ENCODE measurements at regions not wholly inside any gene's neighbourhood (a gene's known extent, or its start where the extent isn't known, plus 50 kb on each side); places are given as distances from the start of the nearest gene placed in this dataset.

- Histone ChIP-seq H3K27me3 (no peaks in the 10 kb centered on the region), H3K36me3 (no peaks in the 10 kb centered on the region), H3K4me2 (no peak overlapping the region), H3K9ac (no peak overlapping the region), H4K20me1 (no peaks in the 10 kb centered on the region), H3K4me3 (no peak overlapping the region), H3K4me1 (no peaks in the 10 kb centered on the region; a peak in 1 of 20 replicates), H3K27ac (no peak overlapping the region), H3K9me3 (replicated peaks in 1 of 11) (no peaks in the 10 kb centered on the region)
- no peak for TF ChIP-seq Cebpa-rat (IDR thresholded peaks at IDR 0.05)
Measured at GRCh38 chr1:82264802-82265201, 464.1 kb downstream of the ADGRL2 start.

GRCh38 chr1:82263396-82263795 lies 462.7 kb downstream of the ADGRL2 start:
- TF ChIP-seq Cebpa-rat (IDR thresholded peaks at IDR 0.05): no peak
- Histone ChIP-seq H3K4me1 (no peaks in the 10 kb centered on the region; a peak in 1 of 20 replicates), H3K4me3 (no peak overlapping the region), H3K9ac (no peak overlapping the region), H3K36me3 (no peaks in the 10 kb centered on the region), H3K27me3 (no peaks in the 10 kb centered on the region), H3K27ac (no peak overlapping the region), H3K9me3 (replicated peaks in 1 of 11) (no peaks in the 10 kb centered on the region), H3K4me2 (no peak overlapping the region), H4K20me1 (no peaks in the 10 kb centered on the region)

GRCh38 chr1:82260666-82261065 lies 459.9 kb downstream of the ADGRL2 start:
- no peaks in the 10 kb centered on the region for H4K20me1 ChIP-seq
- H3K4me1 ChIP-seq: no peaks in the 10 kb centered on the region
- no peak overlapping the region for H3K4me2 ChIP-seq
- no peak overlapping the region for H3K4me3 ChIP-seq
- H3K36me3 ChIP-seq: no peaks in the 10 kb centered on the region
- H3K27me3 ChIP-seq: no peaks in the 10 kb centered on the region
- no peak overlapping the region for H3K27ac ChIP-seq
- H3K9ac ChIP-seq: no peak overlapping the region
- H3K9me3 ChIP-seq (replicated peaks in 1 of 11): no peaks in the 10 kb centered on the region
- TF ChIP-seq Cebpa-rat (IDR thresholded peaks at IDR 0.05): no peak

- Histone ChIP-seq H4K20me1 (no peaks in the 10 kb centered on the region), H3K4me3 (no peak overlapping the region), H3K4me2 (no peak overlapping the region), H3K36me3 (no peaks in the 10 kb centered on the region), H3K27me3 (no peaks in the 10 kb centered on the region), H3K9me3 (replicated peaks in 1 of 11) (no peaks in the 10 kb centered on the region), H3K4me1 (no peaks in the 10 kb centered on the region), H3K9ac (no peak overlapping the region), H3K27ac (no peak overlapping the region)
- TF ChIP-seq Cebpa-rat (IDR thresholded peaks at IDR 0.05): no peak
Measured at GRCh38 chr1:82260051-82260450, 459.3 kb downstream of the ADGRL2 start.

- no peak overlapping the region for H3K9ac ChIP-seq
- no peak overlapping the region for H3K4me3 ChIP-seq
- H3K27ac ChIP-seq: no peak overlapping the region
- no peaks in the 10 kb centered on the region for H3K9me3 ChIP-seq (replicated peaks in 1 of 11)
- H3K36me3 ChIP-seq: no peaks in the 10 kb centered on the region
- no peaks in the 10 kb centered on the region for H4K20me1 ChIP-seq
- H3K27me3 ChIP-seq: no peaks in the 10 kb centered on the region
- H3K4me1 ChIP-seq: no peaks in the 10 kb centered on the region
- no peak overlapping the region for H3K4me2 ChIP-seq
- TF ChIP-seq Cebpa-rat (IDR thresholded peaks at IDR 0.05): no peak
Measured at GRCh38 chr1:82258887-82259286, 458.2 kb downstream of the ADGRL2 start.

GRCh38 chr1:82246050-82246449 lies 445.3 kb downstream of the ADGRL2 start:
- no peaks in the 10 kb centered on the region for H3K36me3 ChIP-seq

GRCh38 chr1:82245345-82246014 lies 444.7 kb downstream of the ADGRL2 start:
- Histone ChIP-seq H3K9me3 (replicated peaks in 1 of 11) (peaks cover 9 to 20% (median 14%) of the 10 kb centered on the region in 11 experiments), H3K36me3 (no peaks in the 10 kb centered on the region), H3K4me3 (no peak overlapping the region), H3K9ac (no peak overlapping the region), H4K20me1 (no peaks in the 10 kb centered on the region), H3K27me3 (no peaks in the 10 kb centered on the region), H3K4me2 (no peak overlapping the region), H3K27ac (no peak overlapping the region), H3K4me1 (no peaks in the 10 kb centered on the region)
- TF ChIP-seq Cebpa-rat (IDR thresholded peaks at IDR 0.05): no peak

More at GRCh38 chr1:82246050-82246449, 445.3 kb downstream of the ADGRL2 start:
- no peak overlapping the region for H3K27ac ChIP-seq
- no peak overlapping the region for H3K4me2 ChIP-seq
- no peaks in the 10 kb centered on the region for H3K4me1 ChIP-seq
- no peaks in the 10 kb centered on the region for H3K27me3 ChIP-seq
- H3K9ac ChIP-seq: no peak overlapping the region
- H3K9me3 ChIP-seq (replicated peaks in 1 of 11): peaks cover 9 to 20% (median 14%) of the 10 kb centered on the region in 11 experiments
- no peaks in the 10 kb centered on the region for H4K20me1 ChIP-seq
- H3K4me3 ChIP-seq: no peak overlapping the region
- TF ChIP-seq Cebpa-rat (IDR thresholded peaks at IDR 0.05): no peak

- no peak for TF ChIP-seq Cebpa-rat (IDR thresholded peaks at IDR 0.05)
- H3K4me2 ChIP-seq: no peak overlapping the region
Measured at GRCh38 chr1:82240571-82240970, 439.8 kb downstream of the ADGRL2 start.

GRCh38 chr1:82230667-82231066 lies 429.9 kb downstream of the ADGRL2 start:
- TF ChIP-seq Cebpa-rat (IDR thresholded peaks at IDR 0.05): no peak
- Histone ChIP-seq H3K9me3 (replicated peaks in 1 of 11) (peaks cover 0 to 14% (median 5%) of the 10 kb centered on the region in 11 experiments; a peak in 11 of 22 replicates), H3K27ac (no peak overlapping the region)

More at GRCh38 chr1:82240571-82240970, 439.8 kb downstream of the ADGRL2 start:
- Histone ChIP-seq H3K4me3 (no peak overlapping the region), H3K27me3 (no peaks in the 10 kb centered on the region), H4K20me1 (no peaks in the 10 kb centered on the region), H3K9ac (no peak overlapping the region), H3K9me3 (replicated peaks in 1 of 11) (peaks cover 9 to 30% (median 17%) of the 10 kb centered on the region in 11 experiments), H3K4me1 (no peaks in the 10 kb centered on the region), H3K27ac (no peak overlapping the region), H3K36me3 (no peaks in the 10 kb centered on the region)

More at GRCh38 chr1:82230667-82231066, 429.9 kb downstream of the ADGRL2 start:
- no peaks in the 10 kb centered on the region for H4K20me1 ChIP-seq
- H3K4me2 ChIP-seq: no peak overlapping the region
- H3K36me3 ChIP-seq: no peaks in the 10 kb centered on the region
- no peak overlapping the region for H3K4me3 ChIP-seq
- H3K27me3 ChIP-seq: no peaks in the 10 kb centered on the region
- peaks cover 0 to 33% (median 22%) of the 10 kb centered on the region in 10 experiments; a peak in 17 of 20 replicates for H3K4me1 ChIP-seq
- no peak overlapping the region for H3K9ac ChIP-seq
